Transverse colon (tissue), 4 donors: ENCODE measurements at regions not wholly inside any gene's neighbourhood (a gene's known extent, or its start where the extent isn't known, plus 50 kb on each side); places are given as distances from the start of the nearest gene placed in this dataset.

Experiments used
- DNase-seq: peaks from one replicate; pipeline ENCODE4 v3.0.0-alpha.2; 2019
- H3K27ac ChIP-seq, 4 donors: fragments of 200-600 bp; sonication (generic); 2 replicates each; pipeline ENCODE4 v1.5.1; 2016 to 2018; ENCODE audit warnings: inconsistent platforms in 4 of 4
- H3K27me3 ChIP-seq: fragments of 200-600 bp; sonication (generic); 2 replicates; pipeline ENCODE4 v1.5.1; 2017; ENCODE audit warnings: inconsistent platforms
- H3K36me3 ChIP-seq, 4 donors: fragments of 200-600 bp; sonication (generic); 2 replicates each; pipeline ENCODE4 v1.5.1; 2017 to 2019; ENCODE audit warnings: inconsistent platforms in 4 of 4
- H3K4me1 ChIP-seq, 4 donors: fragments of 200-600 bp; sonication (generic); 2 replicates each; pipeline ENCODE4 v1.5.1; 2017 to 2020; ENCODE audit warnings: inconsistent platforms in 4 of 4
- H3K4me3 ChIP-seq, 4 donors: fragments of 200-600 bp; sonication (generic); 1 replicate in 1 of 4; 2 replicates in 3 of 4; pipeline versions ENCODE4 v1.5.1 to v1.6.1; 2017 to 2019; ENCODE audit warnings: inconsistent platforms in 4 of 4
- H3K9me3 ChIP-seq, 2 donors: fragments of 200-600 bp; sonication (generic); 2 replicates each; pipeline ENCODE4 v1.5.1; 2017 to 2019; ENCODE audit warnings: inconsistent platforms in 2 of 2
- EP300 ChIP-seq: sonication (generic); formaldehyde crosslinking; IDR thresholded peaks from one replicate; pipeline ENCODE4 v1.6.1; 2017; ENCODE audit warnings: antibody characterized with exemption, low read depth
- POLR2A ChIP-seq: fragments of 450-650 bp; IDR thresholded peaks from one replicate; pipeline ENCODE4 v1.6.1; 2016; ENCODE audit warnings: antibody characterized with exemption, mild to moderate bottlenecking, moderate library complexity
- POLR2AphosphoS5 ChIP-seq, 3 donors: sonication (generic); formaldehyde crosslinking; IDR thresholded peaks; one replicate each; pipeline ENCODE4 v1.6.1; 2016; ENCODE audit warnings: antibody characterized with exemption in 3 of 3
- WGBS, 2 donors: methylation state at CpG; one replicate each; pipeline ENCODE4 v1.1.5; 2018; ENCODE audit warnings: low coverage in 1 of 2; 5-methylcytosine and 5-hydroxymethylcytosine counted together
- in situ Hi-C, 4 donors: fragments of 200-750 bp; cut with MboI; loops; one replicate each; pipeline versions ENCODE4 v1.15.0 to v1.15.1; 2017; ENCODE audit warnings: low sequenced_read_pairs in 3 of 4, low pct_ligation_motif_present in 1 of 4, low pct_unique_long_range_greater_than_20kb in 1 of 4
- intact Hi-C: fragments of 100-400 bp; cut with DNase I; formaldehyde crosslinking; loops from one replicate; pipeline ENCODE4 v1.15.1; 2023; ENCODE audit warnings: low total_unique reads
- TF ChIP-seq, protein P1 (sequence below), 5 experiments: fragments of 200-600 bp in 3 of 5; fragments of 450-650 bp in 2 of 5; sonication (generic) in 3 of 5; IDR thresholded peaks; 1 replicate in 2 of 5; 2 replicates in 3 of 5; pipeline ENCODE4 v1.5.1; 2016 to 2017; ENCODE audit warnings: antibody characterized with exemption in 5 of 5, inconsistent platforms in 3 of 5, mild to moderate bottlenecking in 2 of 5, moderate library complexity in 1 of 5

DNA sequence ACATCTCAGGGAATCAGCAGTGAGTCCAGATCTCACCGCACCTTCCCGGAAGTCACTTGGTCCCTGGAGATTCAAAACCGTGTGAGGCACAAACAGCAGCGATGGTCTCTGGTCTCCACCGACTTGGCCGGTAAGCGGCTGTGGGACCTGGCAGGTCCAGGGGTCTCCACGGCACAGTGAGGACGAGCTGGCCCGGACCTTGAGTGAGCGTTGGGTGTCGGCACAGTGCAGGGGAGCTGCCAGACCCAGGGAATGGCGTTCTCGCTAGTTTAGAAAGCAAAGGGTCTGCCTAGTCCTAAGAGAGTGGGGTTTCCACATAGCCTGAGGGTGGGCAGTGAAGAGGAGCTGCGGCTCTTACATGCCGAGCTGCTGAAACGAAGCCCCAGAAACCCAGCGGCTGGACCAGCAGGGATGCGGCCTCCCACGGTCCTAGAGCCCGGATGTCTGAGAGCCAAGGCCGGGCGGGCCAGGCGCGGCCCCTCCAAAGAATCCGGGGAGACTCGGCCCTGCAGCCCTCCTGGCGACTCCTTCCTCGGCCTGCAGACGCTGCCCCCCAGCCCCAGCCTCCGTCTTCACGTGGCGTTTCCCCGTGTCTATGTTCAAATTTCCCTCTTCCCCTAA lies 185.0 kb downstream of the ERMARD start:
- Histone ChIP-seq H3K4me1 (peaks cover 0 to 7% (median 5%) of the 10 kb centered on the region in 4 donors), H3K9me3 (no peaks in the 10 kb centered on the region), H3K27me3 (no peaks in the 10 kb centered on the region), H3K4me3 (no peak overlapping the region), H3K36me3 (no peaks in the 10 kb centered on the region), H3K27ac (no peak overlapping the region)
- intact Hi-C loops (no loop called here), in situ Hi-C loops (no loop called here)
- TF ChIP-seq, protein P1, sequence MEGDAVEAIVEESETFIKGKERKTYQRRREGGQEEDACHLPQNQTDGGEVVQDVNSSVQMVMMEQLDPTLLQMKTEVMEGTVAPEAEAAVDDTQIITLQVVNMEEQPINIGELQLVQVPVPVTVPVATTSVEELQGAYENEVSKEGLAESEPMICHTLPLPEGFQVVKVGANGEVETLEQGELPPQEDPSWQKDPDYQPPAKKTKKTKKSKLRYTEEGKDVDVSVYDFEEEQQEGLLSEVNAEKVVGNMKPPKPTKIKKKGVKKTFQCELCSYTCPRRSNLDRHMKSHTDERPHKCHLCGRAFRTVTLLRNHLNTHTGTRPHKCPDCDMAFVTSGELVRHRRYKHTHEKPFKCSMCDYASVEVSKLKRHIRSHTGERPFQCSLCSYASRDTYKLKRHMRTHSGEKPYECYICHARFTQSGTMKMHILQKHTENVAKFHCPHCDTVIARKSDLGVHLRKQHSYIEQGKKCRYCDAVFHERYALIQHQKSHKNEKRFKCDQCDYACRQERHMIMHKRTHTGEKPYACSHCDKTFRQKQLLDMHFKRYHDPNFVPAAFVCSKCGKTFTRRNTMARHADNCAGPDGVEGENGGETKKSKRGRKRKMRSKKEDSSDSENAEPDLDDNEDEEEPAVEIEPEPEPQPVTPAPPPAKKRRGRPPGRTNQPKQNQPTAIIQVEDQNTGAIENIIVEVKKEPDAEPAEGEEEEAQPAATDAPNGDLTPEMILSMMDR (IDR thresholded peaks at IDR 0.05), result no peak
- no peak for TF ChIP-seq POLR2A
- WGBS, 2 donors, result 92% methylated on average over 34 of the region's 34 CpGs; no CpG with 5 or more reads in 1 of the 2 donors
- DNase-seq, result no peak

DNA sequence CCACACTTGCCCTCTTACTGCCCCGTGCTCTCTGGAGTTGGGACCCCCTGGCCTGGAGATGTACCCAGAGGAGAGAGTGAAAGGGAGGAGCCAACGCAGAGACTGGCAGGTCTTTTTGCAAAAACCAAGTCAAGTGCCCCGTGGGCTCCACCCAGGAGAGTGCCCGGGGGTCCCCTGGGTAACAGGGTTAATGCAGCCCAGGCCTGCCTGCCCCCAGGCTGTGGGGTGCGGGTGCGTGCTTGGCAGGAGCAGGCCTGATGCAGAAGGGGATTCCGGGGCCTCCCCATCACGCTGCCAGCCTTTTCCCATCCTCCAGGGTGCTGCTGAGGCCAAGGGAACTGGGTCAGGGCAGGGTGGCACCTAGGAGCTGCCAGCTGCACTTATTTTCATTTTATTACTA lies 184.4 kb downstream of the ERMARD start:
- in situ Hi-C loops (no loop called here), intact Hi-C loops (no loop called here)
- no peaks in the 10 kb centered on the region for H3K9me3 ChIP-seq
- H3K27ac ChIP-seq, result no peak overlapping the region
- H3K4me1 ChIP-seq, result peaks cover 0 to 7% (median 5%) of the 10 kb centered on the region in 4 donors
- no peak for TF ChIP-seq EP300
- TF ChIP-seq POLR2AphosphoS5 (IDR thresholded peaks at IDR 0.05), result no peak
- TF ChIP-seq, protein P1 (IDR thresholded peaks at IDR 0.05), result no peak
- TF ChIP-seq POLR2A, result no peak
- no peak for DNase-seq
- H3K4me3 ChIP-seq, result no peak overlapping the region
- WGBS, 2 donors, result 92% methylated on average over 6 of the region's 8 CpGs; no CpG with 5 or more reads in 1 of the 2 donors
- H3K36me3 ChIP-seq, result no peaks in the 10 kb centered on the region
- H3K27me3 ChIP-seq, result no peaks in the 10 kb centered on the region

DNA sequence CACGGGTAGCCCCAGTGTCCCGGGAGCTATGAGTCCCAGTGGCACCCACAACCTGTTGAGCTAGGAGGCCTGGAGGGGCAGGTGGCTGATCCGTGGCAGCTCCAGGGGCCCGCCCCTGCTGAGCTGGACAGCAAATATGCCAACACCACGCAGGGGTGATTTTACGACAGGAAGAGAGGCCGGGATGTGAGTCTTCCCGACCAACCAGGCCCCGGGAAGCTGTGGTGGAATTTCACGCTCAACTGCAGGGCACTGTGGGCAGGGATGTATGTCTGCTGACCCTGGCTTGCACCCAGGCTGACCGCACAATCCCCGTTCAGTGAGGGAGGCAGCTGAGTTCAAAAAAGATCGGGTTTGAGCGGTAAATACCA lies 183.9 kb downstream of the ERMARD start:
- 68% methylated on average over 14 of the region's 14 CpGs; no CpG with 5 or more reads in 1 of the 2 donors for WGBS, 2 donors
- no peak for DNase-seq
- Histone ChIP-seq H3K36me3 (no peaks in the 10 kb centered on the region), H3K4me3 (no peak overlapping the region), H3K27me3 (no peaks in the 10 kb centered on the region), H3K4me1 (peaks cover 0 to 7% (median 5%) of the 10 kb centered on the region in 4 donors), H3K27ac (no peak overlapping the region), H3K9me3 (no peaks in the 10 kb centered on the region)
- intact Hi-C loops (no loop called here), in situ Hi-C loops (no loop called here)
- TF ChIP-seq POLR2AphosphoS5 (IDR thresholded peaks at IDR 0.05) (no peak), EP300 (no peak), POLR2A (no peak)
- TF ChIP-seq, protein P1 (IDR thresholded peaks at IDR 0.05), result no peak

DNA sequence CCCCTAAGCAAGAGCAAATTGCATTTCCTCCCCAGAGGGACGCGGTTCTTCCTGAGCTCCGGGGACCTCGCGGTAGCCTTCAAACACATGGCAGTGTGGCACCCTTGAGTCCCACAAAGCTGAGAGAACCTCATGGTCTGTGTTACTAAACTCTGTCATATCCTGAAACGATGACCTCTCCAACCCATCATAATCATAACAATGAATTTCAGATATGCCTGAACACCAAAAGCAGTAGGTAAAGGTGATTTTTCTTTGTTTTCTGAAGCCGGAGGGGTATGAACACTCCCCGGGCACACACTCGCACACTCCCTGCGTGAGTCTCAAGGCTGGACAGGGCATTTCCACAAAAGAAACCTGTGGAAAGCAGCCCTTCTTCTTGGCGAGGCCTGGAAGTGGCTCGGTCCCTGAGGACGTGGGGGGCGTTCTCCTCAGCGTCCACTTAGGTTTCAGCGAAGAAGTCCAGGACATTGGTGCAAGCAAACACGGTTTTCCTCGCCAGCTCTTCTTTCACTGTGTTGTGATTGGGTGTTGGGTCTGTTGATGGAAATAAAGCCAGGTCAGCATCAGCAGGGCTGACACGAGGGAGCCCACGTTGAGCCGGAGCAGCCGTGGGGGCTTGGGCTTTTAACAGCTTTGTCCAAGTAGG lies 183.4 kb downstream of the ERMARD start:
- no peaks in the 10 kb centered on the region for H3K9me3 ChIP-seq
- intact Hi-C loops, result no loop called here
- no peaks in the 10 kb centered on the region for H3K36me3 ChIP-seq
- no peak for DNase-seq
- no peak for TF ChIP-seq POLR2AphosphoS5 (IDR thresholded peaks at IDR 0.05)
- TF ChIP-seq, protein P1 (IDR thresholded peaks at IDR 0.05), result no peak
- no peaks in the 10 kb centered on the region for H3K27me3 ChIP-seq
- in situ Hi-C loops, result no loop called here
- H3K4me3 ChIP-seq, result no peak overlapping the region
- WGBS, 2 donors, result 76 to 100% methylated on average over 1 to 22 of the region's 22 CpGs
- H3K27ac ChIP-seq, result no peak overlapping the region
- H3K4me1 ChIP-seq, result peaks cover 0 to 7% (median 5%) of the 10 kb centered on the region in 4 donors
